Stimulated activated CD4-positive, alpha-beta T cell treated with anti-CD3 and anti-CD28 coated beads, Interleukin-12 subunit alpha, Interleukin-12 subunit beta, amount 100 ng/mL, for 24 hours (primary cell): ENCODE measurements at regions not wholly inside any gene's neighbourhood (a gene's known extent, or its start where the extent isn't known, plus 50 kb on each side); places are given as distances from the start of the nearest gene placed in this dataset.

Source experiments
- DNase-seq, 2 experiments: peaks; one replicate each; pipeline ENCODE4 v3.0.0-alpha.2; 2020; ENCODE audit warnings: low read depth in 2 of 2

GRCh38 chr7:25279705-25280104 is 51.4 kb upstream of the NPVF start:
- DNase-seq, result no peak

GRCh38 chr7:25280181-25280580 is 51.9 kb upstream of the NPVF start:
- no peak for DNase-seq

- DNase-seq, result no peak
Measured at GRCh38 chr7:25282194-25282593, 53.9 kb upstream of the NPVF start.

GRCh38 chr7:25286756-25287155 is 58.5 kb upstream of the NPVF start:
- no peak for DNase-seq

- DNase-seq, result no peak
Measured at GRCh38 chr7:25287291-25287690, 59.0 kb upstream of the NPVF start.

GRCh38 chr7:25288556-25289307 is 60.4 kb upstream of the NPVF start:
- no peak for DNase-seq

- DNase-seq, result no peak
Measured at GRCh38 chr7:25289518-25289917, 61.2 kb upstream of the NPVF start.

GRCh38 chr7:25294624-25295023 is 66.3 kb upstream of the NPVF start:
- DNase-seq, result no peak

GRCh38 chr7:25295387-25295786 is 67.1 kb upstream of the NPVF start:
- DNase-seq, result no peak

GRCh38 chr7:25296086-25296485 is 67.8 kb upstream of the NPVF start:
- DNase-seq, result no peak

- DNase-seq, result no peak
Measured at GRCh38 chr7:25297278-25297677, 69.0 kb upstream of the NPVF start.

- DNase-seq, result no peak
Measured at GRCh38 chr7:25303281-25304181, 75.2 kb upstream of the NPVF start.

- no peak for DNase-seq
Measured at GRCh38 chr7:25304691-25305090, 76.4 kb upstream of the NPVF start.

GRCh38 chr7:25305831-25306230 is 77.5 kb upstream of the NPVF start:
- no peak for DNase-seq

GRCh38 chr7:25307624-25308023 is 79.3 kb upstream of the NPVF start:
- DNase-seq, result no peak

- DNase-seq, result no peak
Measured at GRCh38 chr7:25308246-25308645, 80.0 kb upstream of the NPVF start.

GRCh38 chr7:25308906-25309705 is 80.8 kb upstream of the NPVF start:
- no peak for DNase-seq

GRCh38 chr7:25310896-25311295 is 82.6 kb upstream of the NPVF start:
- no peak for DNase-seq

- DNase-seq, result no peak
Measured at GRCh38 chr7:25311346-25311745, 83.1 kb upstream of the NPVF start.

- DNase-seq, result no peak
Measured at GRCh38 chr7:25312968-25313367, 84.7 kb upstream of the NPVF start.

GRCh38 chr7:25313526-25313925 is 85.2 kb upstream of the NPVF start:
- DNase-seq, result no peak

- no peak for DNase-seq
Measured at GRCh38 chr7:25314094-25314730, 85.9 kb upstream of the NPVF start.
